ENCODE measurements at regions not wholly inside any gene's neighbourhood (a gene's known extent, or its start where the extent isn't known, plus 50 kb on each side); places are given as distances from the start of the nearest gene placed in this dataset.

- TF ChIP-seq CTCF (optimal IDR thresholded peaks at IDR 0.05 in 1 of 3, IDR thresholded peaks at IDR 0.05 in 1 of 3, conservative IDR thresholded peaks at IDR 0.05 in 1 of 3; ENCODE audit: extremely low read depth in 1 of 3, insufficient read depth in 2 of 3, low read length in 3 of 3) (no peak), EZH2 (IDR thresholded peaks at IDR 0.05; ENCODE audit: low read length) (no peak)
Observed at GRCh38 chr6:119636060-119636459, 286.5 kb upstream of the MAN1A1 start.

Measured in keratinocyte (primary cell).